ENCODE measurements at regions not wholly inside any gene's neighbourhood (a gene's known extent, or its start where the extent isn't known, plus 50 kb on each side); places are given as distances from the start of the nearest gene placed in this dataset.

DNA sequence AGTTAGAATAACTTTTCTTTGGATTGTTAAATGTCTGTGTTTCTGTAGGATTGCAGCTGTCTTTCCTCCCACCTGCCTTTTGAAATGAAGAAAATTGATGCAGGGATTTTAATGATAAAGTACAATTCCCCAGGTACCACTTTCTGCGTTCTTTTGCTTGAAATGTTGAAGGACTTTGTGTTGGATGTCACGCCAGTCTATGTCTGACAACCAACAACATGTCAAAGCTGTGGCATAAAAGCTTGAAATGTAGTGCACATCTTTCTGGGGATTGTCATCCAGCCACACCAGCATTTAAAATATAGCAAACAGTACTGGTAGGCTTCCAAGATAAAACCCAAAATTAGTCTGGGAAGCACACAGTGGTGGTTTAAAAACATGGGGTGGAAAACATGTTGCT, 381.4 kb downstream of the TMEM161B start:
- Histone ChIP-seq H3K9me3 (ENCODE audit: control insufficient read depth in 2 of 2, low read length in 2 of 2) (no peaks in the 10 kb centered on the region), H3K27ac (ENCODE audit: low read depth in 2 of 2, low read length in 2 of 2) (no peak overlapping the region)

GRCh38 chr5:87886164-87886563, 382.5 kb downstream of the TMEM161B start:
- no peaks in the 10 kb centered on the region for H3K36me3 ChIP-seq (ENCODE audit: control insufficient read depth in 2 of 2, insufficient read depth in 2 of 2, low read length in 2 of 2)
- no peaks in the 10 kb centered on the region for H3K4me1 ChIP-seq (ENCODE audit: control insufficient read depth in 2 of 2, insufficient read depth in 2 of 2, low read length in 2 of 2)
- H3K27ac ChIP-seq (ENCODE audit: low read depth in 2 of 2, low read length in 2 of 2) = no peak overlapping the region
- no peak overlapping the region for H3K9ac ChIP-seq (ENCODE audit: low read depth in 1 of 2, low read length in 2 of 2)
- no peak overlapping the region for H3K4me3 ChIP-seq (ENCODE audit: low read length in 2 of 2)
- no peaks in the 10 kb centered on the region for H3K27me3 ChIP-seq (ENCODE audit: control insufficient read depth in 2 of 2, insufficient read depth in 2 of 2, low read length in 2 of 2)
- no peaks in the 10 kb centered on the region for H3K9me3 ChIP-seq (ENCODE audit: control insufficient read depth in 2 of 2, low read length in 2 of 2)

More for the DNA sequence above, 381.4 kb downstream of the TMEM161B start:
- Histone ChIP-seq H3K27me3 (ENCODE audit: control insufficient read depth in 2 of 2, insufficient read depth in 2 of 2, low read length in 2 of 2) (no peaks in the 10 kb centered on the region), H3K4me1 (ENCODE audit: control insufficient read depth in 2 of 2, insufficient read depth in 2 of 2, low read length in 2 of 2) (no peaks in the 10 kb centered on the region), H3K36me3 (ENCODE audit: control insufficient read depth in 2 of 2, insufficient read depth in 2 of 2, low read length in 2 of 2) (no peaks in the 10 kb centered on the region), H3K4me3 (ENCODE audit: low read length in 2 of 2) (no peak overlapping the region), H3K9ac (ENCODE audit: low read depth in 1 of 2, low read length in 2 of 2) (no peak overlapping the region)

- no peak overlapping the region for H3K4me3 ChIP-seq (ENCODE audit: low read length in 2 of 2)
- H3K9ac ChIP-seq (ENCODE audit: low read depth in 1 of 2, low read length in 2 of 2) = no peak overlapping the region
- H3K27me3 ChIP-seq (ENCODE audit: control insufficient read depth in 2 of 2, insufficient read depth in 2 of 2, low read length in 2 of 2) = no peaks in the 10 kb centered on the region
- no peaks in the 10 kb centered on the region for H3K36me3 ChIP-seq (ENCODE audit: control insufficient read depth in 2 of 2, insufficient read depth in 2 of 2, low read length in 2 of 2)
- no peaks in the 10 kb centered on the region for H3K4me1 ChIP-seq (ENCODE audit: control insufficient read depth in 2 of 2, insufficient read depth in 2 of 2, low read length in 2 of 2)
- H3K27ac ChIP-seq (ENCODE audit: low read depth in 2 of 2, low read length in 2 of 2) = no peak overlapping the region
- no peaks in the 10 kb centered on the region for H3K9me3 ChIP-seq (ENCODE audit: control insufficient read depth in 2 of 2, low read length in 2 of 2)
These were observed 382.9 kb downstream of the TMEM161B start for GRCh38 chr5:87885758-87886157.

DNA sequence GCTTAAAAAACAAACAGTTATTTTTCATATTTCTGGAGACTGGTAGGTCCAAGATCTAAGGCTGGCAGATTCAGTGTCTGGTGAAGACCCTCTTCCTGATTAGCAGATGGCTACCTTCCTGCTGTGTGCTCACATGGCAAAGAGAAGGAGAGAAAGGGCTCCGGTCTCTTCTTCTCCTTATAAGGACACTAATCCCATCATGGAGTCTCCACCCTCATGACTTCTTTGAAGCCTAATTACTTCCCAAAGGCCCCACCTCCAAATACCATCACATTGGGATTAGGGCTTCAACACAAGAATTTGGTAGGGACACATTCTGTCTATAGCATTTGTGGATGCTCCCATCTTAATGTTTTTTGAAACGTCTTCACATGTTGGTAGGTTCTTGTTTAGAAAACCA, 391.1 kb downstream of the TMEM161B start:
- H3K4me3 ChIP-seq (ENCODE audit: low read length in 2 of 2) = no peak overlapping the region
- no peaks in the 10 kb centered on the region for H3K27me3 ChIP-seq (ENCODE audit: control insufficient read depth in 2 of 2, insufficient read depth in 2 of 2, low read length in 2 of 2)
- H3K9me3 ChIP-seq (ENCODE audit: control insufficient read depth in 2 of 2, low read length in 2 of 2) = no peaks in the 10 kb centered on the region
- no peaks in the 10 kb centered on the region for H3K4me1 ChIP-seq (ENCODE audit: control insufficient read depth in 2 of 2, insufficient read depth in 2 of 2, low read length in 2 of 2)
- no peaks in the 10 kb centered on the region for H3K36me3 ChIP-seq (ENCODE audit: control insufficient read depth in 2 of 2, insufficient read depth in 2 of 2, low read length in 2 of 2)
- no peak overlapping the region for H3K9ac ChIP-seq (ENCODE audit: low read depth in 1 of 2, low read length in 2 of 2)
- no peak overlapping the region for H3K27ac ChIP-seq (ENCODE audit: low read depth in 2 of 2, low read length in 2 of 2)

DNA sequence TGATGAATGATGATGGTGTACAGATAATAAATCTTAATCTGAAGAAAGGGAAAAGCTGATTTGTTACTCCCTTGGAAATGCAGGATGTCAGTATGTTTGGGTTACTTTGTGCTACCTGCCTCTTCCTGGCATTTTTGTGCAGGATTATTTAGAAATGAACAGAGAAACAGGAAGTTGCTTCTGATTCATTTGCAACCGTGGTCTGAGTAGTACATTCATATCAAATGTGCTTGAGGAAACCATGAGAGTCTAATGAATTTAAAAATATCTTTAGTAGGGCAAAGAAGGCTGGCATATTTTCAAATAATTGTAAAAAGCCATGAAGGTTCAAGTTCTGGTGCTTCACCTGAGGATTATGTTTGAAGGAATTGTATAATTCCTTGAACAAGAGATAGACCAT, 391.6 kb downstream of the TMEM161B start:
- H3K4me1 ChIP-seq (ENCODE audit: control insufficient read depth in 2 of 2, insufficient read depth in 2 of 2, low read length in 2 of 2) = no peaks in the 10 kb centered on the region
- no peak overlapping the region for H3K4me3 ChIP-seq (ENCODE audit: low read length in 2 of 2)
- H3K27me3 ChIP-seq (ENCODE audit: control insufficient read depth in 2 of 2, insufficient read depth in 2 of 2, low read length in 2 of 2) = no peaks in the 10 kb centered on the region
- H3K9ac ChIP-seq (ENCODE audit: low read depth in 1 of 2, low read length in 2 of 2) = no peak overlapping the region
- no peaks in the 10 kb centered on the region for H3K36me3 ChIP-seq (ENCODE audit: control insufficient read depth in 2 of 2, insufficient read depth in 2 of 2, low read length in 2 of 2)
- H3K9me3 ChIP-seq (ENCODE audit: control insufficient read depth in 2 of 2, low read length in 2 of 2) = no peaks in the 10 kb centered on the region
- H3K27ac ChIP-seq (ENCODE audit: low read depth in 2 of 2, low read length in 2 of 2) = no peak overlapping the region

DNA sequence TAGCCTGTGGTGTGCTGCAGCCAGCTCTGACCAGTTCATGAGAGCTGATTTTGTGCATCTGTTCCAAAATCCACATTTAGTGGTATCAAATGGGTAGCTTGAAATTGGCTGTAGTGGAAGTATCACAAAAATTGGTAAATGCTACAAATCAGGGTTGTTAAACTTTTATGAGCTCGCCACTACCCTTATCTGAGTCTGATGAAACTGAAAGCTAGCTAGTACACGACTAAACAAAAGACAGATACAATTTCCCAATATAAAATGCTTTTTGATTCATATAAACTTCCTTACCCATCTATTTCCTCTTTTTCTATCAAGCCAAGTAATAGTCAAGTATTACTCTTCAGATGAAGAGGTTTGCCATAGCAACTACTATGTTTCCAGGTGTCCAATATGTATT, 392.0 kb downstream of the TMEM161B start:
- H3K9me3 ChIP-seq (ENCODE audit: control insufficient read depth in 2 of 2, low read length in 2 of 2) = no peaks in the 10 kb centered on the region
- H3K9ac ChIP-seq (ENCODE audit: low read depth in 1 of 2, low read length in 2 of 2) = no peak overlapping the region
- H3K27me3 ChIP-seq (ENCODE audit: control insufficient read depth in 2 of 2, insufficient read depth in 2 of 2, low read length in 2 of 2) = no peaks in the 10 kb centered on the region
- H3K36me3 ChIP-seq (ENCODE audit: control insufficient read depth in 2 of 2, insufficient read depth in 2 of 2, low read length in 2 of 2) = no peaks in the 10 kb centered on the region
- no peak overlapping the region for H3K4me3 ChIP-seq (ENCODE audit: low read length in 2 of 2)
- no peaks in the 10 kb centered on the region for H3K4me1 ChIP-seq (ENCODE audit: control insufficient read depth in 2 of 2, insufficient read depth in 2 of 2, low read length in 2 of 2)
- no peak overlapping the region for H3K27ac ChIP-seq (ENCODE audit: low read depth in 2 of 2, low read length in 2 of 2)

DNA sequence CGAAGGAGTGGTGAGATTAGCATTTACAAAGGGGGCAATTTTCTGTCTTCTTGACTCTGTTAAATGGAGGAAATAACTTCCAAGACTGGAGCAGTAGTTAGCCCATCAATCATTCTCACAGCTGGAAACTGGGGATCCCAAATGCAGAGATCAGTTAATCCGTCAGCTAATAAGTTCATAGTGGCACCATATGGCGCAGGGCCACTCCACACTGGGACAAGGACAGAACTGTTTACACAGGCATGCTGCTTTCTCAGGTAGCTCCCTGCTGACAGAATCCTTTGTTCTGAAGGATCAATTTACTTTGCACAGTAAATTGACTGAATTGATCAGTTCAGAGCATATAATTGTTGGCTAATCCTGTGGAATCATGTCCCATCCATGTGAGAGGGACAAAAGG, 395.7 kb downstream of the TMEM161B start:
- Histone ChIP-seq H3K27me3 (ENCODE audit: control insufficient read depth in 2 of 2, insufficient read depth in 2 of 2, low read length in 2 of 2) (no peaks in the 10 kb centered on the region), H3K4me1 (ENCODE audit: control insufficient read depth in 2 of 2, insufficient read depth in 2 of 2, low read length in 2 of 2) (no peaks in the 10 kb centered on the region), H3K4me3 (ENCODE audit: low read length in 2 of 2) (no peak overlapping the region), H3K9me3 (ENCODE audit: control insufficient read depth in 2 of 2, low read length in 2 of 2) (no peaks in the 10 kb centered on the region), H3K27ac (ENCODE audit: low read depth in 2 of 2, low read length in 2 of 2) (no peak overlapping the region), H3K36me3 (ENCODE audit: control insufficient read depth in 2 of 2, insufficient read depth in 2 of 2, low read length in 2 of 2) (no peaks in the 10 kb centered on the region), H3K9ac (ENCODE audit: low read depth in 1 of 2, low read length in 2 of 2) (no peak overlapping the region)

DNA sequence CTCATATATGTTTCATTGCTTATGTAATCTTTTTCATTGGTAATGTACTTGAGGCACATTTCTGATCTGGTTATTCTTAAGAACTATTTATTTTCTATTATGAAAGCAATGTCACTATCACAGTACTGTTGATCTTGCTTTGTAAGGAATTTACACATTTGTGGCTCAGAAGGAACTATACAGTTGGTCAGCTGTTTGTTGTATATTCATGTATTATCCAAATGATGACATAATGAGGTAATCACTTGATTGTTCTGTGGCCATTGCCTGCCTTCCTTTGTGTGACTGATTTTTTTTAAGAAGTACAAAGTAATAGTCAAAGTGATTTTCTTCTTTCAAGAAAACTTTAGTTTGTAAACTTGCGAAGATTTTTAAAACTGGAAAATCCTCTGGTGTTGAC, 399.9 kb downstream of the TMEM161B start:
- no peaks in the 10 kb centered on the region for H3K27me3 ChIP-seq (ENCODE audit: control insufficient read depth in 2 of 2, insufficient read depth in 2 of 2, low read length in 2 of 2)
- H3K36me3 ChIP-seq (ENCODE audit: control insufficient read depth in 2 of 2, insufficient read depth in 2 of 2, low read length in 2 of 2) = no peaks in the 10 kb centered on the region
- no peak overlapping the region for H3K27ac ChIP-seq (ENCODE audit: low read depth in 2 of 2, low read length in 2 of 2)
- H3K9me3 ChIP-seq (ENCODE audit: control insufficient read depth in 2 of 2, low read length in 2 of 2) = no peaks in the 10 kb centered on the region
- no peak overlapping the region for H3K4me3 ChIP-seq (ENCODE audit: low read length in 2 of 2)
- no peak overlapping the region for H3K9ac ChIP-seq (ENCODE audit: low read depth in 1 of 2, low read length in 2 of 2)
- no peaks in the 10 kb centered on the region for H3K4me1 ChIP-seq (ENCODE audit: control insufficient read depth in 2 of 2, insufficient read depth in 2 of 2, low read length in 2 of 2)

DNA sequence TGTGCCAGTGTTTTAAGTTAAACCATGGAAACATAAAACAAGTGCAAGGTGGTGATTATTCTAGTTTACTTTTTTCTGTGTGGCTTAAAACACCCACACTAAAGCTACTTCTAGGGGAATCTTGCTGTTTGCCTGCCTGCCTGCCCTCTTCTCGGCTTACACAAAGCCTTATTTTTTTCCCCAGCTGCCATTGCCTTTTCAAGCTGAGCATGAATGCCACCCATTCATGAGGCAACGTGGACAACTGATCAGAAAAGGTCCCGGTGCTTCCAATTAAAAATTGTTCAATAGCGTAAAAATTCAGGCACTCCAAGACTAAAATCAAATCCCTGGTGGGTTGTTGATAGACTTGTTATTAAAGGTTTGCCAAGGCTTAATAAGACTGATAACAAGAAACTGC, 401.4 kb downstream of the TMEM161B start:
- H3K4me3 ChIP-seq (ENCODE audit: low read length in 2 of 2) = no peak overlapping the region
- H3K9me3 ChIP-seq (ENCODE audit: control insufficient read depth in 2 of 2, low read length in 2 of 2) = no peaks in the 10 kb centered on the region
- H3K9ac ChIP-seq (ENCODE audit: low read depth in 1 of 2, low read length in 2 of 2) = no peak overlapping the region
- no peaks in the 10 kb centered on the region for H3K4me1 ChIP-seq (ENCODE audit: control insufficient read depth in 2 of 2, insufficient read depth in 2 of 2, low read length in 2 of 2)
- H3K27ac ChIP-seq (ENCODE audit: low read depth in 2 of 2, low read length in 2 of 2) = no peak overlapping the region
- no peaks in the 10 kb centered on the region for H3K27me3 ChIP-seq (ENCODE audit: control insufficient read depth in 2 of 2, insufficient read depth in 2 of 2, low read length in 2 of 2)
- H3K36me3 ChIP-seq (ENCODE audit: control insufficient read depth in 2 of 2, insufficient read depth in 2 of 2, low read length in 2 of 2) = no peaks in the 10 kb centered on the region

- H3K4me3 ChIP-seq (ENCODE audit: low read length in 2 of 2) = no peak overlapping the region
- H3K9me3 ChIP-seq (ENCODE audit: control insufficient read depth in 2 of 2, low read length in 2 of 2) = no peaks in the 10 kb centered on the region
- H3K36me3 ChIP-seq (ENCODE audit: control insufficient read depth in 2 of 2, insufficient read depth in 2 of 2, low read length in 2 of 2) = no peaks in the 10 kb centered on the region
- H3K27ac ChIP-seq (ENCODE audit: low read depth in 2 of 2, low read length in 2 of 2) = no peak overlapping the region
- no peaks in the 10 kb centered on the region for H3K4me1 ChIP-seq (ENCODE audit: control insufficient read depth in 2 of 2, insufficient read depth in 2 of 2, low read length in 2 of 2)
- no peaks in the 10 kb centered on the region for H3K27me3 ChIP-seq (ENCODE audit: control insufficient read depth in 2 of 2, insufficient read depth in 2 of 2, low read length in 2 of 2)
- no peak overlapping the region for H3K9ac ChIP-seq (ENCODE audit: low read depth in 1 of 2, low read length in 2 of 2)
These were observed 415.1 kb downstream of the TMEM161B start for GRCh38 chr5:87853541-87853940.

DNA sequence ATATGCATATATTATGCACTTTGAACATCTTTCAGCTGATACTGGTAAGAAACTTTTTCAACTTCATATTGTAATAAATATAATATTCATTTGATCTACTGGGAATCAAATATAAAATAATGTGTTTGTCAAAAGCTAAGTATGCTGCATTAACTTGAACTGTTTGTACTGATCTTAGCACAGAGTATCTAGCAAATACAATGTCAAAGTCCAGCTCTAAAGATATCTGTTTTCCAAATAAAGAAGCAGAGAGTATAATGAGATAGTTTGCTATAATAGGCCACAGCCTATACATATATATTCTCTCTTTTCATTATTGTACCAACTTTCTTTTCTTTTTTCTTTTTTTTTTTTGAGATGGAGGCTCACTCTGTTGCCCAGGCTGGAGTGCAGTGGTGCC, 417.0 kb downstream of the TMEM161B start:
- no peaks in the 10 kb centered on the region for H3K27me3 ChIP-seq (ENCODE audit: control insufficient read depth in 2 of 2, insufficient read depth in 2 of 2, low read length in 2 of 2)
- H3K4me1 ChIP-seq (ENCODE audit: control insufficient read depth in 2 of 2, insufficient read depth in 2 of 2, low read length in 2 of 2) = no peaks in the 10 kb centered on the region
- H3K27ac ChIP-seq (ENCODE audit: low read depth in 2 of 2, low read length in 2 of 2) = no peak overlapping the region
- H3K36me3 ChIP-seq (ENCODE audit: control insufficient read depth in 2 of 2, insufficient read depth in 2 of 2, low read length in 2 of 2) = no peaks in the 10 kb centered on the region
- no peak overlapping the region for H3K9ac ChIP-seq (ENCODE audit: low read depth in 1 of 2, low read length in 2 of 2)
- H3K9me3 ChIP-seq (ENCODE audit: control insufficient read depth in 2 of 2, low read length in 2 of 2) = no peaks in the 10 kb centered on the region
- no peak overlapping the region for H3K4me3 ChIP-seq (ENCODE audit: low read length in 2 of 2)

Measured in mucosa of rectum (tissue), 2 donors.